ENCODE measurements at regions not wholly inside any gene's neighbourhood (a gene's known extent, or its start where the extent isn't known, plus 50 kb on each side); places are given as distances from the start of the nearest gene placed in this dataset.

DNA sequence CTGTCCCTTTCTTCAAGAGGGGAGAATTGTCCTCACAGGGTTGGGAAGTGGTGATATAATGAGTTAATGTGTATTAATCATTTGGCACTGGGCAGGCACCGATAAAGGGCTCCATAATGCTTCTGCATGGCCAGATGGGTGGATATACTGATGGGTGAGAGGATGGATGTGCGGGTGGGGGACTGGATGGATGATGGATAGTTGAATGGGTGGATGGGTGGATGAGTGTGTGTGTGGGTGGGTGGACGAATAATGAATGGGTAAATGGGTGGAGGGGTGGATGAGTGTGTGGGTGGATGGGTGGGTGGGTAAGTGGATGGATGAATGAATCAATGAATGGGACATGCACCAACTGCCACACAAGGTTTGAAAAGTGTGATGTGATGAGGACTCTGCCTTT lies 127.2 kb downstream of the ACKR3 start:
- 1% methylated on average over 3 of the region's 3 CpGs for WGBS (ENCODE audit: low lambda C conversion rate)
- no TSS peak for BruUV-seq (replicated peaks)

DNA sequence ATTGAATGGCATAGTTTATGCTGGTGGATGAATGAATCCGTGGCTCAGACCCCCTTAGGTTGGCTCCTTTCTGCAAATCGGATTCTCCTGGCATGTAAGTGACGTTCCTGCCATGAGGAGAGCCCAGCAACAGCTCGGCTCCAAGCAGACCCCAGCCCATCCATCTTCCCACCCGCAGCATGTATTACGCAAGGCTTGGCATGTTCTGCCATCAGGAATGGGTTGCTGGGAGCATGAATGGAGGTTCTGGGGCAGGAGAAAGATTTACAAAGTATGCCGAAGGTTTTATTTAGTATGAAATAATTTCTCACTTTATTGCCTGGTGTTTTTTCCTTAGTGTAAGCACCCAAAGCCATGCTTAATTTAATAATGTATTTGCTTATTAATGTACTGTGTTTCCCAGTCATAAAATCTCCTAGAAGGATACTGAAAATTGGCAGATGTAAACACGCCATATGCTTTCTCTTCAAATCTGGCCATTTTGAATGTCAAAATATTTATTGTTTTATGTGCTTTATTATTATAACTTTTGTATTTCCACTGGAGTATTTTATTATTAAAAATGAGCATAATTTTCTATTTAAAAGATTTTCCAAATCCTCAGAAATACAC lies 128.5 kb downstream of the ACKR3 start:
- H3K9ac ChIP-seq (ENCODE audit: insufficient read depth, low read depth, low read length), result no peak overlapping the region
- H3K4me1 ChIP-seq (ENCODE audit: insufficient read depth, low read length), result no peaks in the 10 kb centered on the region
- intact Hi-C loops (cut with micrococcal nuclease; ENCODE audit: unreplicated experiment), result no loop called here
- no peak for DNase-seq (ENCODE audit: low spot score)
- peak; percentile 71 for TF ChIP-seq CEBPB (IDR thresholded peaks at IDR 0.05; ENCODE audit: borderline replicate concordance, low read depth, low read length)
- TF ChIP-seq, protein P1, sequence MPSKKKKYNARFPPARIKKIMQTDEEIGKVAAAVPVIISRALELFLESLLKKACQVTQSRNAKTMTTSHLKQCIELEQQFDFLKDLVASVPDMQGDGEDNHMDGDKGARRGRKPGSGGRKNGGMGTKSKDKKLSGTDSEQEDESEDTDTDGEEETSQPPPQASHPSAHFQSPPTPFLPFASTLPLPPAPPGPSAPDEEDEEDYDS (CRISPR knock-in tag; IDR thresholded peaks at IDR 0.05), result no peak
- H3K27me3 ChIP-seq (ENCODE audit: control insufficient read depth in 1 of 2, insufficient read depth in 2 of 2, low read length in 2 of 2), result peaks cover 0 to 21% of the 10 kb centered on the region in 2 experiments; a peak in 2 of 5 replicates
- H3K4me2 ChIP-seq (ENCODE audit: low read depth, low read length), result no peak overlapping the region
- no peak for FAIRE-seq
- H3K9me3 ChIP-seq (ENCODE audit: low read length), result no peaks in the 10 kb centered on the region
- POLR2A ChIA-PET, result no interaction called here
- no TSS peak for BruUV-seq (replicated peaks)
- H3K27ac ChIP-seq (ENCODE audit: extremely low read length, insufficient read depth, low read length), result no peak overlapping the region
- H4K20me1 ChIP-seq (ENCODE audit: insufficient read depth, low read length), result no peaks in the 10 kb centered on the region
- H3K4me3 ChIP-seq (replicated peaks in 1 of 3; ENCODE audit: insufficient read depth in 1 of 3, low read depth in 2 of 3, low read length in 3 of 3), result no peak overlapping the region
- H3K79me2 ChIP-seq (ENCODE audit: insufficient read depth, low read length), result no peaks in the 10 kb centered on the region
- no peak for ATAC-seq
- no peak overlapping the region for H2AFZ ChIP-seq (ENCODE audit: low read length)
- CTCF ChIA-PET (ENCODE audit: low intra/inter-chr PET ratio, low total read pairs), result no interaction called here
- in situ Hi-C loops (cut with HindIII; ENCODE audit: extremely low pct_ligation_motif_present, low pct_unique_long_range_greater_than_20kb), result no loop called here
- WGBS (ENCODE audit: low lambda C conversion rate), result 23% methylated on average over 8 of the region's 8 CpGs
- no peaks in the 10 kb centered on the region for H3K36me3 ChIP-seq (replicated peaks in 1 of 2; ENCODE audit: control insufficient read depth in 1 of 2, insufficient read depth in 2 of 2, low read length in 2 of 2)

More for the DNA sequence above, 127.2 kb downstream of the ACKR3 start:
- intact Hi-C loops (cut with micrococcal nuclease; ENCODE audit: unreplicated experiment), result no loop called here
- Histone ChIP-seq H4K20me1 (ENCODE audit: insufficient read depth, low read length) (no peaks in the 10 kb centered on the region), H2AFZ (ENCODE audit: low read length) (no peak overlapping the region), H3K4me1 (ENCODE audit: insufficient read depth, low read length) (no peaks in the 10 kb centered on the region), H3K9ac (ENCODE audit: insufficient read depth, low read depth, low read length) (no peak overlapping the region), H3K4me3 (replicated peaks in 1 of 3; ENCODE audit: insufficient read depth in 1 of 3, low read depth in 2 of 3, low read length in 3 of 3) (no peak overlapping the region), H3K4me2 (ENCODE audit: low read depth, low read length) (no peak overlapping the region), H3K9me3 (ENCODE audit: low read length) (no peaks in the 10 kb centered on the region), H3K27me3 (ENCODE audit: control insufficient read depth in 1 of 2, insufficient read depth in 2 of 2, low read length in 2 of 2) (peaks cover 0 to 26% of the 10 kb centered on the region in 2 experiments; a peak in 2 of 5 replicates), H3K36me3 (replicated peaks in 1 of 2; ENCODE audit: control insufficient read depth in 1 of 2, insufficient read depth in 2 of 2, low read length in 2 of 2) (no peaks in the 10 kb centered on the region), H3K79me2 (ENCODE audit: insufficient read depth, low read length) (no peaks in the 10 kb centered on the region), H3K27ac (ENCODE audit: extremely low read length, insufficient read depth, low read length) (no peak overlapping the region)
- no peak for TF ChIP-seq XBP1 (CRISPR knock-in tag; IDR thresholded peaks at IDR 0.05)
- TF ChIP-seq HMG20B (CRISPR knock-in tag; conservative IDR thresholded peaks at IDR 0.05), result no peak
- TF ChIP-seq, protein P2, sequence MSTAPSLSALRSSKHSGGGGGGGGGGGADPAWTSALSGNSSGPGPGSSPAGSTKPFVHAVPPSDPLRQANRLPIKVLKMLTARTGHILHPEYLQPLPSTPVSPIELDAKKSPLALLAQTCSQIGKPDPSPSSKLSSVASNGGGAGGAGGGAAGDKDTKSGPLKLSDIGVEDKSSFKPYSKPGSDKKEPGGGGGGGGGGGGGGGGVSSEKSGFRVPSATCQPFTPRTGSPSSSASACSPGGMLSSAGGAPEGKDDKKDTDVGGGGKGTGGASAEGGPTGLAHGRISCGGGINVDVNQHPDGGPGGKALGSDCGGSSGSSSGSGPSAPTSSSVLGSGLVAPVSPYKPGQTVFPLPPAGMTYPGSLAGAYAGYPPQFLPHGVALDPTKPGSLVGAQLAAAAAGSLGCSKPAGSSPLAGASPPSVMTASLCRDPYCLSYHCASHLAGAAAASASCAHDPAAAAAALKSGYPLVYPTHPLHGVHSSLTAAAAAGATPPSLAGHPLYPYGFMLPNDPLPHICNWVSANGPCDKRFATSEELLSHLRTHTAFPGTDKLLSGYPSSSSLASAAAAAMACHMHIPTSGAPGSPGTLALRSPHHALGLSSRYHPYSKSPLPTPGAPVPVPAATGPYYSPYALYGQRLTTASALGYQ (CRISPR knock-in tag; IDR thresholded peaks at IDR 0.05), result no peak
- TF ChIP-seq MTF2 (CRISPR knock-in tag; IDR thresholded peaks at IDR 0.05; ENCODE audit: borderline replicate concordance), result no peak
- TF ChIP-seq ZNF501 (CRISPR knock-in tag; IDR thresholded peaks at IDR 0.05), result no peak
- TF ChIP-seq SPEN (CRISPR knock-in tag; IDR thresholded peaks at IDR 0.05; ENCODE audit: low read depth), result no peak
- CTCF ChIA-PET (ENCODE audit: low intra/inter-chr PET ratio, low total read pairs), result no interaction called here
- in situ Hi-C loops (cut with HindIII; ENCODE audit: extremely low pct_ligation_motif_present, low pct_unique_long_range_greater_than_20kb), result no loop called here
- POLR2A ChIA-PET, result no interaction called here
- ATAC-seq (no peak), DNase-seq (ENCODE audit: low spot score) (no peak), FAIRE-seq (no peak)

Measured in HepG2 (cell line).